ENCODE measurements at regions not wholly inside any gene's neighbourhood (a gene's known extent, or its start where the extent isn't known, plus 50 kb on each side); places are given as distances from the start of the nearest gene placed in this dataset.

DNA sequence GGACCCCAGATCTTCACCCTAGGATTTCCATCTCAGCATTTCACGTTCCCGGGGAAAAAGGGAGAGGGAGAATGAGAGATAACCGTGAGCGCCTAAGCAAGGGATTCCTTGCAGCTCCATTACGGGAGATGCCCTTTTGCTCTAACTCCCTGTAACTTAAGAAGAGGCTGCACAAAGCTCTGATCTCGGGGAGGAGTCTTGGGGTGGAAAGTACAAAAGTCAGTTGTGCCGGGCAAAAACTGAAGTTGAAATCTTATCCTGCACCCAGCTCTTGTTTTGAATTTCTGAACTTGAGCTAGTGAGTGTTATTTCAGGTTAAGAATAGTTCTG lies 256.4 kb upstream of the SOX21 start:
- H3K4me3 ChIP-seq = no peak overlapping the region
- H3K4me1 ChIP-seq = no peaks in the 10 kb centered on the region
- H3K9ac ChIP-seq = no peak overlapping the region

DNA sequence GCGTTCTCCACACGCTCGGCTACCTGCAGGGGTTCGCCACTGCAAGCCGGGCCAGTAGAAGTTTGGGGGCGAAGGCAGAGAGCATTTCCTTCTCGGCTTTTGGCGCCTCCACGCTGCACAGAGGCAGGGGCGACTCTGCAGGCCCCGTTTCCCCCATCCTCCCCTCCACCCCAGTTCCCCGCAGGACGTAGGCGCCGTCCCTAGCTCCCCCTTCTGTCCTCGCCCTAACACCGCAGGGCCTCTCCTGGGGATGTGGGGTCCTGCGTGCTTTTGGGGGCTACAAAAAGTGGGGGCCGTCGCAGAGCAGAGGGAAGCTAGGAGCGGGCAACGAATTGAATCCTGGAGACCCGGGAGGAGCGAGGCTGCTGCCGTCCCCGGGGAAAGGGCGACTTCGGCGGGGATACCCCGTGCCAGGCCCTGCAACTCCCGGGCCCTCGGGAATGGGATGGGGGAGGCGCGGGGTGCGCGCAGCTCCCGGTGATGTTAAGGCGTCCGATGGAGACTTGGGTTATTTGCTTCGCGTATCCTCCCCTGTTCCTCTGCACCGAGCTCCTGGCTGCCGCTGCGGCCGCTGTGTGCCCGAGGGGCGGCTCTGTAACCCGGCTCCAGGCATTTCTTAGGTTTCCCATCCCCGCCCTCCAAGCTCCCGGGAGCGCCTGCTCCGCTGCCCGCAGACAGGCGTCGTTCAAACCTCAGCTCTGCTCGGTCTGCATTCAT lies 255.9 kb upstream of the SOX21 start:
- Histone ChIP-seq H3K27ac (no peak overlapping the region), H3K9me3 (peaks cover 15% of the 10 kb centered on the region), H3K4me1 (no peaks in the 10 kb centered on the region), H3K36me3 (no peaks in the 10 kb centered on the region), H3K4me2 (no peak overlapping the region), H4K20me1 (no peaks in the 10 kb centered on the region), H3K4me3 (no peak overlapping the region), H3K27me3 (peaks cover 32% of the 10 kb centered on the region), H3K9ac (no peak overlapping the region)
- TF ChIP-seq Cebpa-rat (IDR thresholded peaks at IDR 0.05) = no peak

More for the DNA sequence above, 256.4 kb upstream of the SOX21 start:
- Histone ChIP-seq H3K9me3 (peaks cover 15% of the 10 kb centered on the region), H3K36me3 (no peaks in the 10 kb centered on the region), H3K27ac (no peak overlapping the region), H4K20me1 (no peaks in the 10 kb centered on the region), H3K4me2 (no peak overlapping the region), H3K27me3 (peaks cover 32% of the 10 kb centered on the region)
- TF ChIP-seq Cebpa-rat (IDR thresholded peaks at IDR 0.05) = no peak

- Histone ChIP-seq H3K9me3 (peaks cover 15% of the 10 kb centered on the region), H3K27ac (no peak overlapping the region), H3K4me3 (no peak overlapping the region), H3K4me1 (no peaks in the 10 kb centered on the region), H4K20me1 (no peaks in the 10 kb centered on the region), H3K36me3 (no peaks in the 10 kb centered on the region), H3K4me2 (no peak overlapping the region), H3K9ac (no peak overlapping the region), H3K27me3 (peaks cover 32% of the 10 kb centered on the region)
- no peak for TF ChIP-seq Cebpa-rat (IDR thresholded peaks at IDR 0.05)
Measured at GRCh38 chr13:94967183-94968039, 255.1 kb upstream of the SOX21 start.

DNA sequence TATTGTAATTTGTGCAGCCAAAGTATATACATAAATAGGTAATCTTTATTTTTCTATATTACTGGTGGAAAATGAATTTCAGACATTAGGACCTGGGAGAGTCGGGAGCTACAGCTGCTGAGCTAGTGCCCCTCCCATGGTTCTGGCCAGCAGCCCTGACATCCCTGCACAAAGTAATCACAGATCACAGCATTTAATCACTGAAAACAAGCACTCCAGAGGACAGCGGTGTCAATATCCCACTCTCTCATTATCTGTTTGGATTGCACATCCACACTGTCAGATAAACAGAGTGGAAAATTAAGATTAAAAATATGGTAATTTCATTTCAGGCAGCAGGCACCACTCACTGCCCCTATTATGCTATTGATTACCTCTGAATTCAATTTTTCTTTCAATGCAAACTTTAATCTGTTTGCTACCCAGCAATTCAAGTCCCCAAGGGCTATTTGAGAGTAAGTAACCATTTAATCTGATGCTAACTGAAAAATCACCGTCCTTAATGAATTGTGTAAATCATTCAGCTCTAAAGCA lies 254.1 kb upstream of the SOX21 start:
- H3K9me3 ChIP-seq = peaks cover 15% of the 10 kb centered on the region
- no peaks in the 10 kb centered on the region for H3K4me1 ChIP-seq
- TF ChIP-seq Cebpa-rat (IDR thresholded peaks at IDR 0.05) = no peak
- no peak overlapping the region for H3K27ac ChIP-seq
- H3K4me2 ChIP-seq = no peak overlapping the region
- no peaks in the 10 kb centered on the region for H4K20me1 ChIP-seq
- no peak overlapping the region for H3K4me3 ChIP-seq
- H3K27me3 ChIP-seq = peaks cover 32% of the 10 kb centered on the region
- H3K9ac ChIP-seq = no peak overlapping the region
- H3K36me3 ChIP-seq = no peaks in the 10 kb centered on the region

GRCh38 chr13:94959626-94960025 lies 247.3 kb upstream of the SOX21 start:
- Histone ChIP-seq H3K4me2 (no peak overlapping the region), H3K4me3 (no peak overlapping the region), H3K27ac (no peak overlapping the region), H3K9ac (no peak overlapping the region), H3K9me3 (no peaks in the 10 kb centered on the region), H3K4me1 (no peaks in the 10 kb centered on the region), H4K20me1 (no peaks in the 10 kb centered on the region), H3K36me3 (no peaks in the 10 kb centered on the region), H3K27me3 (no peaks in the 10 kb centered on the region)
- TF ChIP-seq Cebpa-rat (IDR thresholded peaks at IDR 0.05) = no peak

DNA sequence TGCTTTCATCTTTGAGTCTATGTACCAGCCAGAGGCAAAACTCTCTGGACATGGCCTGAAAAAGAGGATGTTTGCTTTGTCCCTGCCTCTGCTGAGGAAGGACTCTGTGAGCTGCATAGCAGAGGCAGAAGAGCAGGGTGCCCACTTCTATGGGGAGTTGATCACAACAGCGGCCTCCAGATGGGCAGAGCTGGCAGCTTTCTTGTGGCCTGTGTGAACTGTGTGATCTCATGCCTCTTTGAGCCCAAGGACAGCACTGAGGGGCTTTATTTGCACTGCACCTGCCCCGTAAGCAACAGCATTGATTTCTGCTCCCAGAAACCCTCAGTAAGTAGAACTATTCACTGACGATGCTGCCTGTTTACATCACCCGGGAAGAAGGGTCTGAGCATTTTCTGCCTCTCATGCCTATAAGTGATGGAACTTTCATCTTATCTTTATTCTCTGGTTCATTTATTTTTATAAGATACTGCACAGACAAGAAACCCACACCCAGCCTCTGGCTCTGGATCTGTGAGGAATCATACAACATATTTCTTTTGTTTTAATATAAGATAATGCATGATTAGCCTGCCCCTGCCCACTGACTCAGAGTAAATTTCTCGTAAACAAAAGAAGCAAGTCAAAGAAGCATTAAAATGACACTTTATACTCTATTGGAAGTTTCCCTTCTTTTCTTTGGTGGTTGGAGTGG lies 244.2 kb upstream of the SOX21 start:
- Histone ChIP-seq H3K27ac (no peak overlapping the region), H3K36me3 (no peaks in the 10 kb centered on the region)

DNA sequence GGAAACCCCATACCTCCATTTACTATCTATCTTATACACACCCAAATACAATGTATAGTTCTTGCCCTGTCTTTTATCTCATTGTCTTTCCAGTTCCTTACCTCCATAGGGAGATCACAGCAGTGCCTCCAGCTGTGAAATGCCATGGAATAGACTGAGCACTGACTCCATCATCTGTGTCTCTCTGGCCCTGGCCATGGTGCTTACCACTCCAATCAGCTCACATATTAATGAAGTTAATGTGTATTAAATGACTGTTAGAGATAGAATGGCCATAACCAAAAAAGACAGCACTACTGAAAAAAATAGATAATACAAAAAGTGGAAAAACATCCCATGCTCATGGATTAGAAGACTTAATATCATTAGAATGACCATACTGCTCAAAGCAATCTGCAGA lies 240.4 kb upstream of the SOX21 start:
- H3K27ac ChIP-seq = no peak overlapping the region
- H3K4me1 ChIP-seq = no peaks in the 10 kb centered on the region
- H3K9me3 ChIP-seq = no peaks in the 10 kb centered on the region
- no peak overlapping the region for H3K9ac ChIP-seq
- H4K20me1 ChIP-seq = no peaks in the 10 kb centered on the region
- TF ChIP-seq Cebpa-rat (IDR thresholded peaks at IDR 0.05) = no peak
- no peak overlapping the region for H3K4me2 ChIP-seq
- H3K4me3 ChIP-seq = no peak overlapping the region
- H3K27me3 ChIP-seq = no peaks in the 10 kb centered on the region
- H3K36me3 ChIP-seq = no peaks in the 10 kb centered on the region

More for the DNA sequence above, 244.2 kb upstream of the SOX21 start:
- Histone ChIP-seq H3K4me3 (no peak overlapping the region), H3K9me3 (no peaks in the 10 kb centered on the region), H4K20me1 (no peaks in the 10 kb centered on the region), H3K4me1 (no peaks in the 10 kb centered on the region), H3K27me3 (no peaks in the 10 kb centered on the region), H3K4me2 (no peak overlapping the region), H3K9ac (no peak overlapping the region)
- TF ChIP-seq Cebpa-rat (IDR thresholded peaks at IDR 0.05) = no peak

DNA sequence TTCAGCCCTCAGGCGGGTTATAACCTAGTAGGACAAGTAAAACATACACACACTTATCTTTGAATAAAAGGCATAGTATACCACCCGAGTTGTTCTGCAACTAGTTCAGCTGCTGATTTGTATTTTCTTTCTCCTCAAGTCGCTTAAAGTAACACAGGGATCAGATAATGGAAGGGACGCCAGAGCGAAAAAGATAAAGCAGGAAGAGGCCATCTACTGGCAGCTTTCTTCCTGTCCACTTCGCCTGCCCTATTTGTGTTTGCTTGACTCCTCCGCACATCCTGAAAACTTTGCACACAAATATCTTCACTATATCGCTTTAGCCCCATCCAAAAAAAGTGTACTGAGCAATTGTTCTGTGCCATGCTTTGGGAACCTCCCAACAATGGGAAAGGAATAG lies 238.0 kb upstream of the SOX21 start:
- no peaks in the 10 kb centered on the region for H3K27me3 ChIP-seq
- H3K4me2 ChIP-seq = no peak overlapping the region
- H3K27ac ChIP-seq = no peak overlapping the region
- no peaks in the 10 kb centered on the region for H3K9me3 ChIP-seq
- no peaks in the 10 kb centered on the region for H3K4me1 ChIP-seq
- no peaks in the 10 kb centered on the region for H4K20me1 ChIP-seq
- no peak overlapping the region for H3K4me3 ChIP-seq
- no peak for TF ChIP-seq Cebpa-rat (IDR thresholded peaks at IDR 0.05)
- H3K9ac ChIP-seq = no peak overlapping the region
- no peaks in the 10 kb centered on the region for H3K36me3 ChIP-seq

GRCh38 chr13:94947965-94948371 lies 235.6 kb upstream of the SOX21 start:
- Histone ChIP-seq H3K27ac (no peak overlapping the region), H3K27me3 (no peaks in the 10 kb centered on the region), H3K4me2 (no peak overlapping the region), H3K36me3 (no peaks in the 10 kb centered on the region), H3K4me3 (no peak overlapping the region), H3K9ac (no peak overlapping the region), H3K4me1 (no peaks in the 10 kb centered on the region), H3K9me3 (no peaks in the 10 kb centered on the region), H4K20me1 (no peaks in the 10 kb centered on the region)
- no peak for TF ChIP-seq Cebpa-rat (IDR thresholded peaks at IDR 0.05)

- no peaks in the 10 kb centered on the region for H3K9me3 ChIP-seq
- no peak overlapping the region for H3K4me3 ChIP-seq
- H3K27me3 ChIP-seq = no peaks in the 10 kb centered on the region
- no peaks in the 10 kb centered on the region for H3K4me1 ChIP-seq
- no peak overlapping the region for H3K27ac ChIP-seq
- no peak overlapping the region for H3K9ac ChIP-seq
- H3K36me3 ChIP-seq = no peaks in the 10 kb centered on the region
- TF ChIP-seq Cebpa-rat (IDR thresholded peaks at IDR 0.05) = no peak
- H3K4me2 ChIP-seq = no peak overlapping the region
- H4K20me1 ChIP-seq = no peaks in the 10 kb centered on the region
Measured at GRCh38 chr13:94947392-94947791, 235.0 kb upstream of the SOX21 start.
